Endothelial cell of umbilical vein (primary cell): ENCODE measurements at regions not wholly inside any gene's neighbourhood (a gene's known extent, or its start where the extent isn't known, plus 50 kb on each side); places are given as distances from the start of the nearest gene placed in this dataset.

ENCODE experiments used
- BruUV-seq: library from RNA; stranded (reverse); fragments of 400-500 nt; replicated peaks from 2 replicates; lab custom pipeline; 2021; lab: Mats Ljungman, UMichigan
- CTCF ChIA-PET: fragments of 300-600, 350-600 bp; sonication (Branson Sonifier 250); formaldehyde crosslinking; loops from one replicate; lab custom pipeline; 2021; ENCODE audit warnings: antibody characterized with exemption, inconsistent platforms; lab: Charles Lee
- POLR2A ChIA-PET: fragments of 300-600, 350-600 bp; sonication (Branson Sonifier 250); formaldehyde crosslinking; loops from one replicate; lab custom pipeline; 2021; ENCODE audit warnings: antibody characterized with exemption, inconsistent platforms; lab: Charles Lee
- DNase-seq: peaks from one replicate; pipeline ENCODE4 v3.0.0-alpha.2; 2011; ENCODE audit warnings: low read depth, low spot score
- FAIRE-seq: peaks from 2 replicates; lab custom pipeline; 2011; peaks lifted over from hg19 to GRCh38; lab: Jason Lieb, UNC
- H2AFZ ChIP-seq: 2 replicates; pipeline ENCODE4 v1.6.0; 2012; ENCODE audit warnings: low read depth, low read length, control low read depth, inconsistent platforms
- H3K27ac ChIP-seq: 2 replicates; pipeline ENCODE4 v1.5.1; 2011; ENCODE audit warnings: low read depth, mild to moderate bottlenecking, control low read depth, low read length, moderate library complexity; ENCODE audit not compliant: insufficient read depth
- H3K27me3 ChIP-seq, 2 experiments: 2 replicates each; pipeline versions ENCODE4 v1.6.0 to v1.6.1; 2011; ENCODE audit warnings: low read length in 2 of 2, mixed read lengths in 1 of 2; ENCODE audit not compliant: control insufficient read depth in 2 of 2, insufficient read depth in 2 of 2
- H3K36me3 ChIP-seq, 2 experiments: 2 replicates in 1 of 2; 3 replicates in 1 of 2; pipeline ENCODE4 v1.5.1; 2011; ENCODE audit warnings: low read length in 2 of 2, mild to moderate bottlenecking in 1 of 2, moderate library complexity in 1 of 2; ENCODE audit not compliant: control insufficient read depth in 2 of 2, insufficient read depth in 2 of 2; ENCODE audit errors: extremely low read depth in 1 of 2
- H3K4me1 ChIP-seq: 3 replicates; pipeline ENCODE4 v1.5.1; 2011; ENCODE audit warnings: mild to moderate bottlenecking, low read length; ENCODE audit not compliant: control insufficient read depth, insufficient read depth; ENCODE audit errors: extremely low read depth
- H3K4me2 ChIP-seq: 2 replicates; pipeline ENCODE4 v1.6.1; 2011; ENCODE audit warnings: low read length, control low read depth, mixed read lengths; ENCODE audit not compliant: insufficient read depth
- H3K4me3 ChIP-seq, 3 experiments: fragments of 200-600 bp in 1 of 3; sonication (generic), shearing (Covaris generic) in 1 of 3; replicated peaks in 1 of 3; 2 replicates each; pipeline ENCODE4 v1.5.1; 2011 to 2016; ENCODE audit warnings: control low read depth in 3 of 3, low read length in 3 of 3, mild to moderate bottlenecking in 2 of 3, inconsistent platforms in 1 of 3, low read depth in 1 of 3, moderate library complexity in 1 of 3; ENCODE audit not compliant: insufficient read depth in 1 of 3
- H3K79me2 ChIP-seq: 2 replicates; pipeline ENCODE4 v1.6.0; 2012; ENCODE audit warnings: low read length, inconsistent platforms; ENCODE audit not compliant: control insufficient read depth, insufficient read depth
- H3K9ac ChIP-seq: replicated peaks from 2 replicates; pipeline ENCODE3; 2011; ENCODE audit warnings: low read length, control low read depth; ENCODE audit not compliant: insufficient read depth; ENCODE audit errors: extremely low read depth
- H3K9me1 ChIP-seq: replicated peaks from 3 replicates; pipeline ENCODE4 v1.6.0; 2011; ENCODE audit warnings: mild to moderate bottlenecking, low read length; ENCODE audit not compliant: control insufficient read depth, insufficient read depth; ENCODE audit errors: extremely low read depth
- H3K9me3 ChIP-seq: replicated peaks from 2 replicates; pipeline ENCODE4 v1.5.1; 2012; ENCODE audit warnings: low read length, inconsistent platforms; ENCODE audit not compliant: control insufficient read depth, insufficient read depth
- H4K20me1 ChIP-seq: replicated peaks from 2 replicates; pipeline ENCODE3; 2011; ENCODE audit warnings: mild to moderate bottlenecking, low read length; ENCODE audit not compliant: control insufficient read depth, insufficient read depth; ENCODE audit errors: extremely low read depth
- CTCF ChIP-seq, 2 donors: IDR thresholded peaks; 1 replicate in 1 of 2; 2 replicates in 1 of 2; pipeline ENCODE4 v1.5.1; 2011; ENCODE audit warnings: low read length in 2 of 2, mild to moderate bottlenecking in 2 of 2, moderate library complexity in 2 of 2, control low read depth in 1 of 2, inconsistent platforms in 1 of 2, low read depth in 1 of 2; ENCODE audit not compliant: insufficient read depth in 1 of 2; ENCODE audit errors: extremely low read depth in 1 of 2
- EZH2 ChIP-seq: IDR thresholded peaks from 2 replicates; pipeline ENCODE4 v1.6.1; 2012; ENCODE audit warnings: borderline replicate concordance, low read depth, mild to moderate bottlenecking, moderate library complexity, low read length, inconsistent platforms; ENCODE audit not compliant: severe bottlenecking
- FOS ChIP-seq: IDR thresholded peaks from 2 replicates; pipeline ENCODE4 v1.6.1; 2011; ENCODE audit warnings: mild to moderate bottlenecking, low read length, moderate library complexity, borderline replicate concordance; ENCODE audit not compliant: insufficient read depth
- JUN ChIP-seq: IDR thresholded peaks from 2 replicates; pipeline ENCODE4 v1.6.1; 2011; ENCODE audit warnings: borderline replicate concordance, low read depth; ENCODE audit not compliant: insufficient read length, insufficient read depth
- MAX ChIP-seq: IDR thresholded peaks from 2 replicates; pipeline ENCODE4 v1.6.1; 2011; ENCODE audit not compliant: insufficient read depth, insufficient read length
- MYC ChIP-seq: IDR thresholded peaks from one replicate; pipeline ENCODE4 v1.6.1; 2011; ENCODE audit warnings: mild to moderate bottlenecking, low read depth, low read length
- POLR2A ChIP-seq: IDR thresholded peaks from 2 replicates; pipeline ENCODE4 v1.6.1; 2012; ENCODE audit warnings: low read depth, mild to moderate bottlenecking, control low read depth, low read length
- POLR2AphosphoS5 ChIP-seq: IDR thresholded peaks from 2 replicates; pipeline ENCODE4 v1.6.1; 2012; ENCODE audit warnings: low read depth, mild to moderate bottlenecking, control low read depth, low read length, moderate library complexity; ENCODE audit not compliant: insufficient read depth
- dilution Hi-C: fragments of 300-500 bp; cut with MboI; formaldehyde crosslinking; loops from one replicate; pipeline ENCODE4 v1.15.0; 2019; ENCODE audit warnings: low sequenced_read_pairs; ENCODE audit not compliant: extremely low pct_ligation_motif_present
- intact Hi-C: fragments of 100-400 bp; cut with micrococcal nuclease; formaldehyde crosslinking; loops from one replicate; pipeline ENCODE4 v1.10.0; 2022

GRCh38 chr6:11322252-11322885 is 89.9 kb upstream of the NEDD9 start:
- Histone ChIP-seq H3K9ac (no peak overlapping the region), H2AFZ (no peak overlapping the region), H3K9me1 (no peaks in the 10 kb centered on the region), H3K9me3 (no peaks in the 10 kb centered on the region), H3K4me2 (no peak overlapping the region), H3K36me3 (no peaks in the 10 kb centered on the region), H3K4me1 (peaks cover 15% of the 10 kb centered on the region), H4K20me1 (no peaks in the 10 kb centered on the region), H3K79me2 (no peaks in the 10 kb centered on the region), H3K27ac (no peak overlapping the region), H3K27me3 (no peaks in the 10 kb centered on the region), H3K4me3 (no peak overlapping the region)
- FAIRE-seq: no peak
- dilution Hi-C loops (no loop called here), intact Hi-C loops (no loop called here)
- CTCF ChIA-PET: interaction anchor here (1.3 kb wide), 1 partner anchor 111 kb away, joined by 3 read pairs; no protein-coding TSS in a partner anchor
- BruUV-seq: no TSS peak
- TF ChIP-seq JUN: no peak
- no peak for TF ChIP-seq POLR2A
- no peak for TF ChIP-seq CTCF (IDR thresholded peaks at IDR 0.05; ENCODE audit: extremely low read depth in 1 of 2, insufficient read depth in 1 of 2, low read depth in 1 of 2, low read length in 2 of 2)
- no peak for TF ChIP-seq MAX
- TF ChIP-seq MYC: no peak
- TF ChIP-seq POLR2AphosphoS5: no peak
- no peak for TF ChIP-seq FOS
- TF ChIP-seq EZH2: no peak
- POLR2A ChIA-PET: no interaction called here
- DNase-seq: no peak
